HepG2 (cell line): ENCODE measurements at regions not wholly inside any gene's neighbourhood (a gene's known extent, or its start where the extent isn't known, plus 50 kb on each side); places are given as distances from the start of the nearest gene placed in this dataset.
A peak's percentile ranks its signal among the peaks of the same experiment; 100 is the strongest.

Experiments
- ATAC-seq: fragments of 200-7000 bp; cut with Tn5 transposase; 3 replicates; pipeline ENCODE4 v1.9.1; 2020; ENCODE audit warnings: mild to moderate bottlenecking, moderate library complexity
- BruUV-seq: library from RNA; stranded (reverse); fragments of 400-500 nt; replicated peaks from 2 replicates; lab custom pipeline; 2021; lab: Mats Ljungman, UMichigan
- CTCF ChIA-PET: fragments of 300-600 bp; formaldehyde crosslinking; extraction: SDS; loops from one replicate; lab custom pipeline; 2021; ENCODE audit warnings: low total read pairs, inconsistent platforms, low intra/inter-chr PET ratio; lab: Yijun Ruan, JAX
- POLR2A ChIA-PET: fragments of 350-600 bp; sonication (Branson Sonifier 250); formaldehyde crosslinking; loops from one replicate; lab custom pipeline; 2020; ENCODE audit warnings: antibody characterized with exemption, inconsistent platforms; lab: Yijun Ruan, JAX
- DNase-seq: peaks from one replicate; pipeline ENCODE4 v3.0.0-alpha.2; 2015; ENCODE audit warnings: low spot score
- FAIRE-seq: peaks from 3 replicates; lab custom pipeline; 2011; peaks lifted over from hg19 to GRCh38; lab: Jason Lieb, UNC
- H2AFZ ChIP-seq: one replicate; pipeline ENCODE4 v1.6.1; 2011; ENCODE audit warnings: low read length, inconsistent platforms
- H3K27ac ChIP-seq: fragments of 300-600 bp; 3 replicates; pipeline ENCODE4 v1.8.0; 2011; ENCODE audit warnings: mixed run types, mild to moderate bottlenecking, mixed read lengths, low read length, inconsistent platforms; ENCODE audit not compliant: insufficient read depth; ENCODE audit errors: extremely low read length
- H3K27me3 ChIP-seq, 2 experiments: fragments of 200-600 bp in 1 of 2; 2 replicates in 1 of 2; 3 replicates in 1 of 2; pipeline versions ENCODE4 v1.6.0 to v1.8.0; 2011; ENCODE audit warnings: low read length in 2 of 2, mild to moderate bottlenecking in 2 of 2, moderate library complexity in 2 of 2, inconsistent platforms in 1 of 2; ENCODE audit not compliant: insufficient read depth in 2 of 2, control insufficient read depth in 1 of 2
- H3K36me3 ChIP-seq, 2 experiments: fragments of 200-600 bp in 1 of 2; replicated peaks in 1 of 2; 2 replicates in 1 of 2; 3 replicates in 1 of 2; pipeline versions ENCODE4 v1.5.1 to v1.8.0; 2011; ENCODE audit warnings: low read length in 2 of 2, inconsistent platforms in 1 of 2; ENCODE audit not compliant: insufficient read depth in 2 of 2, control insufficient read depth in 1 of 2
- H3K4me1 ChIP-seq: 2 replicates; pipeline ENCODE4 v1.5.1; 2012; ENCODE audit warnings: low read length, inconsistent platforms; ENCODE audit not compliant: insufficient read depth
- H3K4me2 ChIP-seq: 2 replicates; pipeline ENCODE4 v1.6.0; 2011; ENCODE audit warnings: low read depth, low read length, inconsistent platforms
- H3K4me3 ChIP-seq, 3 experiments: fragments of 200-600 bp in 1 of 3; sonication (generic), shearing (Covaris generic) in 1 of 3; replicated peaks in 1 of 3; 2 replicates each; pipeline ENCODE4 v1.5.1; 2011 to 2016; ENCODE audit warnings: low read length in 3 of 3, inconsistent platforms in 2 of 3, low read depth in 2 of 3, mild to moderate bottlenecking in 2 of 3, control low read depth in 1 of 3, mixed read lengths in 1 of 3; ENCODE audit not compliant: insufficient read depth in 1 of 3
- H3K79me2 ChIP-seq: one replicate; pipeline ENCODE4 v1.6.1; 2011; ENCODE audit warnings: low read length, inconsistent platforms; ENCODE audit not compliant: insufficient read depth
- H3K9ac ChIP-seq: 2 replicates; pipeline ENCODE4 v1.6.0; 2011; ENCODE audit warnings: mild to moderate bottlenecking, low read depth, low read length, inconsistent platforms; ENCODE audit not compliant: insufficient read depth
- H3K9me3 ChIP-seq: 2 replicates; pipeline ENCODE4 v1.5.1; 2012; ENCODE audit warnings: mild to moderate bottlenecking, low read length
- H4K20me1 ChIP-seq: 2 replicates; pipeline ENCODE4 v1.6.0; 2011; ENCODE audit warnings: inconsistent platforms, mild to moderate bottlenecking, low read length, moderate library complexity; ENCODE audit not compliant: insufficient read depth
- ARNT2 ChIP-seq: sonication (generic); formaldehyde crosslinking; IDR thresholded peaks from 2 replicates; pipeline ENCODE4 v1.8.0; 2022; ENCODE audit warnings: mild to moderate bottlenecking, low read depth, missing genetic modification reagents, moderate library complexity
- HNF4A ChIP-seq: sonication (generic); formaldehyde crosslinking; IDR thresholded peaks from 2 replicates; pipeline ENCODE4 v1.4.0; 2020; ENCODE audit warnings: missing genetic modification reagents
- HNRNPUL1 ChIP-seq: fragments of 200-400 bp; formaldehyde crosslinking; IDR thresholded peaks from 2 replicates; pipeline ENCODE4 v1.6.1; 2017; ENCODE audit warnings: low read depth, mild to moderate bottlenecking, low read length, moderate library complexity
- JDP2 ChIP-seq: sonication (generic); formaldehyde crosslinking; IDR thresholded peaks from 2 replicates; pipeline ENCODE4 v1.8.1; 2022; ENCODE audit warnings: missing genetic modification reagents, borderline replicate concordance
- MAFF ChIP-seq: IDR thresholded peaks from 2 replicates; pipeline ENCODE4 v1.6.1; 2011; ENCODE audit warnings: low read depth, low read length, improper control_type of control experiment
- MAFK ChIP-seq, 2 experiments: IDR thresholded peaks in 1 of 2; conservative IDR thresholded peaks in 1 of 2; 2 replicates each; pipeline ENCODE4 v1.6.1; 2011; ENCODE audit warnings: improper control_type of control experiment in 2 of 2, low read length in 2 of 2
- MTA3 ChIP-seq: sonication (generic); formaldehyde crosslinking; IDR thresholded peaks from 2 replicates; pipeline ENCODE4 v1.4.0; 2020; ENCODE audit warnings: missing genetic modification reagents
- NCOR1 ChIP-seq: fragments of 200-600 bp; sonication (generic); IDR thresholded peaks from 2 replicates; pipeline ENCODE4 v1.7.0; 2017; ENCODE audit warnings: antibody characterized with exemption, low read length, borderline replicate concordance
- ZFX ChIP-seq: sonication (generic); formaldehyde crosslinking; IDR thresholded peaks from 2 replicates; pipeline ENCODE4 v1.4.0; 2020; ENCODE audit warnings: mild to moderate bottlenecking, low read depth, missing genetic modification reagents, moderate library complexity
- ZIK1 ChIP-seq: sonication (generic); formaldehyde crosslinking; IDR thresholded peaks from 2 replicates; pipeline ENCODE4 v1.5.0; 2020; ENCODE audit warnings: mild to moderate bottlenecking, low read depth, missing genetic modification reagents, borderline replicate concordance
- ZNF446 ChIP-seq: sonication (generic); formaldehyde crosslinking; IDR thresholded peaks from 2 replicates; pipeline ENCODE4 v1.5.0; 2020; ENCODE audit warnings: mild to moderate bottlenecking, missing genetic modification reagents
- ZNF737 ChIP-seq: sonication (generic); formaldehyde crosslinking; IDR thresholded peaks from 2 replicates; pipeline ENCODE4 v1.5.0; 2020; ENCODE audit warnings: missing genetic modification reagents, mild to moderate bottlenecking, borderline replicate concordance
- WGBS: methylation state at CpG from one replicate; pipeline ENCODE4 v1.1.6; 2017; ENCODE audit warnings: low lambda C conversion rate; 5-methylcytosine and 5-hydroxymethylcytosine counted together
- in situ Hi-C: cut with HindIII; loops from 2 replicates; pipeline ENCODE4 v1.10.0; 2017; ENCODE audit warnings: low pct_unique_long_range_greater_than_20kb; ENCODE audit not compliant: extremely low pct_ligation_motif_present
- intact Hi-C: fragments of 100-400 bp; cut with micrococcal nuclease; formaldehyde crosslinking; loops from one replicate; pipeline ENCODE4 v1.10.0; 2022; ENCODE audit not compliant: unreplicated experiment
- TF ChIP-seq, protein P1 (sequence below): sonication (generic); formaldehyde crosslinking; IDR thresholded peaks from 2 replicates; pipeline ENCODE4 v1.8.0; 2022; ENCODE audit warnings: missing genetic modification reagents, mild to moderate bottlenecking, inconsistent platforms, borderline replicate concordance

DNA sequence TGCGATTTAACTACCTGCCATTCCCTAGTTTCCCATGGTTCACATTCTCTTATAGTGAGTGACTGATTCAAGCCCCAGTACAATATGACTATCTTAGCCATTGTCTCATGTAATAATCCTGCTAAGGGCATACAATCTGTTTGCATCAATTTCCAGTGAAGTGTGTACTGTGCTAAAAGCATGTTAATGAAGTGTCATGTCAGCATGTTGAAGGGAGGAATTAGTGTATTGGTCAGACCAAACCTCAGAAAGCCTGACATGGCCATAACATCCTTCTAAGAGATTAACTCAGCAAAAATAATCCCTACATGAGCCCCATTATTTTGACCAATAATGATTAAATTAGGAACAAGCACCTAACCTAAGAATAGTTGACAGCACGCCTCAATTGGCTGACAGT, 442.4 kb downstream of the ENC1 start:
- Histone ChIP-seq H3K79me2 (no peaks in the 10 kb centered on the region), H3K4me2 (no peak overlapping the region), H3K27me3 (peaks cover 0 to 3% of the 10 kb centered on the region in 2 experiments; a peak in 1 of 5 replicates), H4K20me1 (no peaks in the 10 kb centered on the region), H3K9ac (no peak overlapping the region), H3K4me3 (no peak overlapping the region), H3K27ac (no peak overlapping the region), H3K36me3 (no peaks in the 10 kb centered on the region), H2AFZ (no peak overlapping the region), H3K4me1 (no peaks in the 10 kb centered on the region), H3K9me3 (no peaks in the 10 kb centered on the region)
- ATAC-seq (no peak), FAIRE-seq (no peak), DNase-seq (no peak)
- WGBS = 51% methylated on average over 2 of the region's 2 CpGs
- ChIA-PET POLR2A (no interaction called here), CTCF (no interaction called here)
- TF ChIP-seq HNF4A (CRISPR knock-in tag) = no peak
- no peak for TF ChIP-seq ZFX (CRISPR knock-in tag)
- peak; percentile 64 for TF ChIP-seq MAFF
- TF ChIP-seq ZNF737 = no peak
- no peak for TF ChIP-seq HNRNPUL1
- TF ChIP-seq, protein P1, sequence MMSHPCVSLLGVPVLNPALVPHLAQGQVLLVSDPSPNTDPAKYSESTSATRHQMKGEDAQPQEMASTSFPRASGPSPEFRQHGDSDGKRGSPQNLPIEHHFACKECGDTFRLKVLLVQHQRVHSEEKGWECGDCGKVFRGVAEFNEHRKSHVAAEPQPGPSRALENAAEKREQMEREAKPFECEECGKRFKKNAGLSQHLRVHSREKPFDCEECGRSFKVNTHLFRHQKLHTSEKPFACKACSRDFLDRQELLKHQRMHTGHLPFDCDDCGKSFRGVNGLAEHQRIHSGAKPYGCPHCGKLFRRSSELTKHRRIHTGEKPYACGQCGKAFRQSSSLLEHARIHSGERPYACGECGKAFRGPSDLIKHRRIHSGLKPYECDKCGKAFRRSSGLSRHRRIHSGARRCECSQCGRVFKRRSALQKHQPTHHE (CRISPR knock-in tag) = no peak
- TF ChIP-seq MAFK (conservative IDR thresholded peaks at IDR 0.05 in 1 of 2, IDR thresholded peaks at IDR 0.05 in 1 of 2; ENCODE audit: low read length in 2 of 2) = peak; percentile 58 to 80
- intact Hi-C loops = no loop called here
- in situ Hi-C loops = no loop called here
- BruUV-seq = no TSS peak

GRCh38 chr5:74196233-74196632, 444.3 kb downstream of the ENC1 start:
- Histone ChIP-seq H4K20me1 (no peaks in the 10 kb centered on the region), H3K4me2 (no peak overlapping the region), H3K4me1 (no peaks in the 10 kb centered on the region), H3K36me3 (no peaks in the 10 kb centered on the region), H3K27me3 (peaks cover 0 to 3% of the 10 kb centered on the region in 2 experiments; a peak in 1 of 5 replicates), H3K9ac (no peak overlapping the region), H3K9me3 (no peaks in the 10 kb centered on the region), H3K27ac (no peak overlapping the region), H3K4me3 (no peak overlapping the region), H3K79me2 (no peaks in the 10 kb centered on the region), H2AFZ (no peak overlapping the region)
- CTCF ChIA-PET = no interaction called here
- in situ Hi-C loops (no loop called here), intact Hi-C loops (no loop called here)
- 0% methylated on average over 2 of the region's 2 CpGs for WGBS
- ATAC-seq (no peak), DNase-seq (no peak), FAIRE-seq (no peak)
- POLR2A ChIA-PET = no interaction called here
- TF ChIP-seq ZNF446 (CRISPR knock-in tag) = no peak
- no peak for TF ChIP-seq JDP2 (CRISPR knock-in tag)
- TF ChIP-seq MAFK (conservative IDR thresholded peaks at IDR 0.05 in 1 of 2, IDR thresholded peaks at IDR 0.05 in 1 of 2; ENCODE audit: low read length in 2 of 2) = no peak
- no peak for TF ChIP-seq ZIK1 (CRISPR knock-in tag)
- TF ChIP-seq MTA3 (CRISPR knock-in tag) = no peak
- no peak for TF ChIP-seq NCOR1
- no peak for TF ChIP-seq ARNT2 (CRISPR knock-in tag)
- no TSS peak for BruUV-seq
